ENCODE measurements at regions not wholly inside any gene's neighbourhood (a gene's known extent, or its start where the extent isn't known, plus 50 kb on each side); places are given as distances from the start of the nearest gene placed in this dataset.

- TF ChIP-seq POLR2A (IDR thresholded peaks at IDR 0.05) (no peak), CTCF (IDR thresholded peaks at IDR 0.05) (no peak)
These were observed 241.0 kb upstream of the ZNF717 start for GRCh38 chr3:76026379-76026778.

Data from lower leg skin (tissue), 3 donors.